ENCODE measurements at regions not wholly inside any gene's neighbourhood (a gene's known extent, or its start where the extent isn't known, plus 50 kb on each side); places are given as distances from the start of the nearest gene placed in this dataset.

DNA sequence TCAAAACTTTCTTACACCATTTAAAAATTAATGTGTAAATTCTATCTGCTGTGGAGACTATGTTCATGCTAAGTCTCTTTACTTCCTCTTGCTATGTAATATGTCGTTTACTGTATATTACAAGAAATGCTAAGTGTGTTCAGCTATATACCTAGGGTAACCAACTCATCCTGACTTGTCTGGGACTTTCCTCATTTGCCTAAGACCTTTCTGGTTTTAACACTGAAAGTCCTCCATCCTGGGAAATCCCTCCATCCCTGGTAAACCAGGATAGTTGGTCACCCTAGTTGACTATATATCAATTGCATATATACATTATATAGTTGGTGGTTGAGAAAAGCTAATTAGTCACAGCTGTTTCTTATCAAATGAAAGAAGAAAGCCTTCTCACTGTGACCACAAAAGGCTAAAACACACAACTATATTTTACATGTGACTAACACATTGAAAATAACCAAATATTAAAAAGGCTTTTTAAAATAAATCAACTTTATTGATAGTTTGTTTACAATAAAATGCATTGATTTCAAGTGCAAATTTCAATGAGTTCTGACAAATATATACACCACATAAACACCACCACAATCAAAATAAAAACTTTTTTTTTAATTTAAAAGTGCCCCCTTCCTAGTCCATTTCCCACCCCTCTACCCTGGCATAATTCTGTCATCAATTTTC, 167.7 kb upstream of the INHBA start:
- TF ChIP-seq, protein P1, sequence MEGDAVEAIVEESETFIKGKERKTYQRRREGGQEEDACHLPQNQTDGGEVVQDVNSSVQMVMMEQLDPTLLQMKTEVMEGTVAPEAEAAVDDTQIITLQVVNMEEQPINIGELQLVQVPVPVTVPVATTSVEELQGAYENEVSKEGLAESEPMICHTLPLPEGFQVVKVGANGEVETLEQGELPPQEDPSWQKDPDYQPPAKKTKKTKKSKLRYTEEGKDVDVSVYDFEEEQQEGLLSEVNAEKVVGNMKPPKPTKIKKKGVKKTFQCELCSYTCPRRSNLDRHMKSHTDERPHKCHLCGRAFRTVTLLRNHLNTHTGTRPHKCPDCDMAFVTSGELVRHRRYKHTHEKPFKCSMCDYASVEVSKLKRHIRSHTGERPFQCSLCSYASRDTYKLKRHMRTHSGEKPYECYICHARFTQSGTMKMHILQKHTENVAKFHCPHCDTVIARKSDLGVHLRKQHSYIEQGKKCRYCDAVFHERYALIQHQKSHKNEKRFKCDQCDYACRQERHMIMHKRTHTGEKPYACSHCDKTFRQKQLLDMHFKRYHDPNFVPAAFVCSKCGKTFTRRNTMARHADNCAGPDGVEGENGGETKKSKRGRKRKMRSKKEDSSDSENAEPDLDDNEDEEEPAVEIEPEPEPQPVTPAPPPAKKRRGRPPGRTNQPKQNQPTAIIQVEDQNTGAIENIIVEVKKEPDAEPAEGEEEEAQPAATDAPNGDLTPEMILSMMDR (conservative IDR thresholded peaks at IDR 0.05): no peak
- no peak for TF ChIP-seq ZFX (IDR thresholded peaks at IDR 0.05)

Measured in C4-2B (cell line).